HG03159 (cell line): ENCODE measurements at regions not wholly inside any gene's neighbourhood (a gene's known extent, or its start where the extent isn't known, plus 50 kb on each side); places are given as distances from the start of the nearest gene placed in this dataset.
"Not testable (repeated sequence)": the region's sequence is repeated elsewhere in the genome, so short reads cannot be mapped to it uniquely, and the experiment has no call there.

Experiments
- ATAC-seq: cut with Tn5 transposase; IDR thresholded peaks from one replicate; pipeline ENCODE4 v1.9.1; 2021; ENCODE audit warnings: mild to moderate bottlenecking, moderate library complexity; ENCODE audit not compliant: unreplicated experiment

DNA sequence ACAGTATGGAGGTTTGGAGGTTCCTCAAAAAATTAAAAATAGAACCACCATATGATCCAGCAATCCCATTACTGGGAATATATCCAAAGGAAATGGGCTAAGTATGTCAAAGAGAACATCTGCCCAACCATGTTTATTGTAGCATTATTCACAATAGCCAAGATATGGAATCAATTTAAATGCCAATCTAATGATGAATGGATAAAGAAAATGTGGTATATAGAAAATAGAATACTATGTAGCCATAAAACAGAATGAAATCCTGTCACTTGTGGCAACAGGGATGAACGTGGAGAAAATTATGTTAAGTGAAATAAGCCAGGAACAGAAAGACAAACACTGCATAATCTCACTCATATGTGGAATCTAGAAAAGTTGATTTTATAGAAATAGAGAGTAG lies 201.7 kb upstream of the AJAP1 start:
- no peak for ATAC-seq

- ATAC-seq, result no peak
These were observed 194.4 kb upstream of the AJAP1 start for GRCh38 chr1:4460052-4460451.

DNA sequence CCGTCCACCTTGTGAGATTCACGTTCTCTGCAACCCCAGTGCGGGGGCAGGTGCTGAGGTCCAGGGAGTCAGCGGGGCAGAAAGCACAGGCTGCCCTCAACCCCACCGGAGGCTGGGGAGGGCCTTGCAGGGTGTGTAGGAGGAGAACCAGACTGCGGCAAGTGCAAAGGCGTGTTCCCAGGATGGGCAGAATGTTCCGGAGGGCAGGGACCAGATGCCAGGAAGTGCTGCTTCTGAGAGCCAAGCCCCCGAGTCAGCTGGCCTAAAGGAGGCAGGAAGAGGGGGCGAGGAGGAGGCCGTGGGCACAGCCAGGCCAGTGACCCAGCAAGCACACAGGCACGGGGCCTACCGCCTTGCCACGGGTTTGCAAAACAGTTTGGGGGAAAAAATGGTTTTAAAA lies 193.8 kb upstream of the AJAP1 start:
- no peak for ATAC-seq

- ATAC-seq, result no peak
These were observed 192.6 kb upstream of the AJAP1 start for GRCh38 chr1:4461726-4462290.

GRCh38 chr1:4462831-4463484 lies 191.5 kb upstream of the AJAP1 start:
- no peak for ATAC-seq

DNA sequence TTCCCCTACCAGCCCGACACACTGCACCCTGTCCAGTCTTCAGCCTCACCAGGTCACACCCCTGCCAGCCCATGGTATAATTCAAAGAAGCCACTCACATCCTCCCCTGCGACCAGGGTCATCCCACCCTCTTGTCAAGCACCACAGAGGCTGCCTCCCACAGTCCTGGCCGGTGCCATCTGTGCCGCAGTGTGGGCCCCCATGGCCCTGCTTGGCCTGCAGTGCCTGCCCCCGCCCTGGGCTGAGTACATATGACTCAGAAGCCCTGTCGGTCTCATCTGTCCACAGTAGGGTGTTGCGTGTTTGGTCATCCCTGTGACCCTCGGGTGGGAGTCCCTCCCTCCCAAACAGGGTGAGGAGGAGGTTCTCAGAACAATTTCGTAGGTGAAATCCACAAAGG lies 190.8 kb upstream of the AJAP1 start:
- ATAC-seq, result no peak

- no peak for ATAC-seq
These were observed 189.9 kb upstream of the AJAP1 start for GRCh38 chr1:4464478-4464877.

- ATAC-seq, result no peak
These were observed 187.2 kb upstream of the AJAP1 start for GRCh38 chr1:4467241-4467640.

DNA sequence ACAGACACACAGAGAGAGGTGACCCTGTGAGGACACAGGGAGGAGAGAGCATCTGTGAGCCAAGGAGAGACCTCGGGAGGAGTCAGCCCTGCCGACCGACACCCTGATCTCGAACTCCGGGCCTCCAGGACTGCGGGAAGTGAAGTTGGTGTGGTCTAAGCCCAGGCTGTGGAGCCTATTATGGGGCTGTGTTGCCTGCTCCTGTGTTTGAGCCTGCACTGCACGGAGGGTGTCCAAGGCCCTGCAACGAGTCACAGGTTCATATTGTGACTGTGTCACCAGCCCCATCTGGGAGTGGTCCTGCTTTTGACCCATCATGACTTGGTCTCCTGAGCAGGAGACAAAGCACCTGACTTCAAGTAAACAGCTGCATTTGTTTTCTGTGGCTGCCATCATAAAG lies 186.0 kb upstream of the AJAP1 start:
- no peak for ATAC-seq

DNA sequence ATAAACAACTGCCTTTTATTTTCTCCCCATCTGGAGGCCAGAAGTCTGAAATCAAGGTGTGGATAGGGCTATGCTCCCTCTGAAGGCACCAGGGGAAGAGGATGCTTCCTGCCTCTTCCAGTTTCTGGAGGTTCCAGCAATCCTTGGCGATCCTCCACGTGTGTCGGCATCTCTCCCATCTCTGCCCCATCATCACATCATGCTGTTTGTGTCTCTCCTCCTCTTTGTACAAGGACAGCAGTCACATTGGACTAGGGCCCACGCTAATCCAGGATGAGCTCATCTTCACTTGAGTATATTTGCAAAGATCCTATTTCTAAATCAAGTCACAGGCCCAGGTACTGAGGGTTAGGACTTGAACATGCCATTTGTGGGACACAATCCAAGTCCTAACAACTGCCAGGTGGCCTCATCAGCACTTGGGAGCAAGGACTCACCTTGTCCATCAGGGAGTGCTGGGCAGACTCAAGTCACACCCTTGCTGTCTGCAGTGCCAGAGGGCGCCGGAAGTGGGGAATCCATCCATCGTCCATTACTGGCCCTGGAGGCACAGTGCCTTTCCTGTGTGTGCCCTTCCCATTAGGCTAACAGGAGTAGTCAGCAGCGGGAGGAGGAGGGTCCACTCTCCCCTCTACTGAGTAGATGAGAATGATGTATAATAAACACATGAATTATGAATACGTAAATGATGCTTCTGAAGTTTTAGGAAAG lies 185.4 kb upstream of the AJAP1 start:
- ATAC-seq, result no peak

DNA sequence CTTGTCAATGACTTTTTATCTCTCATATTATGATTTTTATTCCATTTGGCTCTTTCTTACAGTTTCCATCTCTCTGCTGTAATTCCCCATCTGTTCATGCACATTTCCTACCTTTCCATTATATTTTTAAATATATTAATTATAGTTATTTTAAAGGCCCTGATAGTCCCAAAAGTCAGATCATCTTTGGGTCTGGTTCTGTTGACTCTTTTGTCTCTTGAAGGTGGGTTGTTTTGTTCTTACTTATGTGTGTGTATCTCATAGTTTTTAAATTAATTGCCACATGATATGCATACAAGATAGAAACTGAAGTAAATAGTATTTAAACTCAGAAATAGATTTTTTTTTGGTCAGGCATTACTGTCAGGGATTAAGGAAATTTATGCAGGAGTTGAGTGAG lies 178.0 kb upstream of the AJAP1 start:
- ATAC-seq, result no peak

GRCh38 chr1:4481451-4481850 lies 173.0 kb upstream of the AJAP1 start:
- no peak for ATAC-seq

GRCh38 chr1:4482526-4482925 lies 171.9 kb upstream of the AJAP1 start:
- ATAC-seq, result no peak

DNA sequence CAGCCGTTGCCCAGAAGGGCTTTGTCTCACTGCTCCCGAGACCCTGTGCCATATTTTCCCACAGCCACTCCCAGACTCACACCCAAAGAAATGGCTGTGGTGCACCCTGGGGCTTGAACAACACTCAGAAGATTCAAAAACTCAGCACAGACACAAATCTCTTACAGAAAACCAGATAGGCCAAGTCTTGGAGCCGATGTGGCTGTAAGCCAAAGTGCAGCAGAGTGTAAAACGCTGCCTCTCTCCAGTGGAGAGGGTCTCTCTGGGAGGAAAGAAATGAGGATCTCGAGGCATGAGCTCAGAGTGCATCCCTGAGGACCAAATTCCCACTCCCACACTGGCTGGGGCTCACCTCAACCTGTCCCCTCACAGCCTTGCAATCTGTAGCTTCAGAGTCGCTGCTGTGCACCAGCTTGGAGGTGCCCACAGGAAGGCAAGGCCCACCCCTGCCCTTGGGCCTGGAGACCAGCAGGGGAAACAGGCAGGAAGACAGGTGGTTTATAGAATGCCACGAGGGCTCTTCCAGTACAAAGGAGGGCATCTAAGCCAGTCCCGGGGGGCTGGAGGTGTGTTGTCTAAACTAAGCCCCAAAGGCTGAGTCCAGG lies 171.3 kb upstream of the AJAP1 start:
- no peak for ATAC-seq

GRCh38 chr1:4485398-4485797 lies 169.0 kb upstream of the AJAP1 start:
- ATAC-seq, result no peak

DNA sequence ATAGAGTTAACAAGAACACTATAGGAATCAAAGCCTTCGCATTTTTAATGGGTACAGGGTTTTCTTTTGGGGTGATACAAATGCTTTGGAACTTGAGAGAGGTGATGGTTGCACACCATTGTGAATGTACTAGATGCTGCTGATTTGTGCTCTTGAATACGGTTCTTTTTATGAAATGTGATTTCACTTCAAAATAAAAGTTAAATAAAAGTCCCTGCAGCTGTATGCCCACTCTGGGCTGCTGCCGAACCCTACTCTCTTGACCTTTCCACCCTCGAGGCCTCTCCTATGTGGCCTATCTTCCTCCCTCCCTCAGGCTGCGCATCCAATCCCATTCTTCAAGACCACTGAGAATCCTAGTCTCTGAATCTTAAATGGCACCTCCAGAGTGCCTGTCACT lies 168.5 kb upstream of the AJAP1 start:
- no peak for ATAC-seq

- ATAC-seq, result no peak
These were observed 167.8 kb upstream of the AJAP1 start for GRCh38 chr1:4486408-4487120.

DNA sequence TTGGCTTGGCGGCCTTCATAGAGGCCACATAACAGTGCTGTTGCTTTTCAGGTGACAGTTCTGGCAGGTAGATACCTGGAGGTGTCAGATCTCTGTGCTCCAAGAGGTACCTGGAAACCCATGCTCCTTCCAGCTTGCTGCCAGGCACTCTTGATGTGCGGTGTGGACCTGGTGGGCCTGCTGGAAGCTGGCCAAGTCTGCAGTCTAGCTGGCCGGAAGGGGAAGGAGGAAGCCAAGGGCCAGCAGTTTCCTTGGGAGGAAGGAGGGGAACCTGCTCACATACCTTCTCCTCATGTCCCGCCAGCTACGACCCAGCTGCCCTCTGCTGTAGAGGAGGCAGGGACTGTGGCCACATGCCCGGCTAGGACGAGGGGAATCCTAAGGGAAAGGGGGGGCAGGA lies 166.4 kb upstream of the AJAP1 start:
- ATAC-seq, result no peak

- no peak for ATAC-seq
These were observed 164.9 kb upstream of the AJAP1 start for GRCh38 chr1:4489486-4489885.

DNA sequence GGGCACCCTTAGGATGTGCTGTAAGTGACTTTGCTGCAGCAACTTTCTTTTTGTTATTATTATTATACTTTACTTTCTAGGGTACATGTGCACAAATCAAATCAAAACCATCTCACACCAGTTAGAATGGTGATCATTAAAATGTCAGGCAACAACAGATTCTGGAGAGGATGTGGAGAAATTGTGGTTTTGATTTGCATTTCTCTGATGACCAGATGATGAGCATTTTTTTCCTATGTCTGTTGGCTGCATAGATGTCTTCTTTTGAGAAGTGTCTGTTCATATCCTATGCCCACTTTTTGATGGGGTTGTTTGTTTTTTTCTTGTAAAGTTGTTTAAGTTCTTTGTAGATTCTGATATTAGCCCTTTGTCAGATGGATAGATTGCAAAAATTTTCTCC lies 164.4 kb upstream of the AJAP1 start:
- not testable (repeated sequence) for ATAC-seq

- ATAC-seq, result no peak
These were observed 160.4 kb upstream of the AJAP1 start for GRCh38 chr1:4494027-4494426.
